CD4-positive, alpha-beta memory T cell (primary cell): ENCODE measurements at regions not wholly inside any gene's neighbourhood (a gene's known extent, or its start where the extent isn't known, plus 50 kb on each side); places are given as distances from the start of the nearest gene placed in this dataset.

Experiments used
- CTCF ChIA-PET: fragments of 350-600 bp; sonication (Branson Sonifier 250); formaldehyde crosslinking; loops from one replicate; lab custom pipeline; 2021; ENCODE audit warnings: inconsistent platforms; ENCODE audit not compliant: partially characterized antibody; lab: Charles Lee
- POLR2A ChIA-PET: fragments of 350-600 bp; sonication (Branson Sonifier 250); formaldehyde crosslinking; loops from one replicate; lab custom pipeline; 2021; ENCODE audit not compliant: partially characterized antibody; lab: Charles Lee
- DNase-seq, 5 donors: peaks; one replicate each; pipeline versions ENCODE4 v3.0.0 to v3.0.0-alpha.2; 2020 to 2022; ENCODE audit warnings: mixed read lengths in 1 of 5
- H3K27ac ChIP-seq: one replicate; pipeline ENCODE4 v1.7.0; 2013; ENCODE audit warnings: low read depth, low read length
- H3K27me3 ChIP-seq: 2 replicates; pipeline ENCODE4 v1.7.0; 2013; ENCODE audit warnings: mild to moderate bottlenecking, low read length, moderate library complexity; ENCODE audit not compliant: insufficient read depth
- H3K36me3 ChIP-seq: 2 replicates; pipeline ENCODE4 v1.7.0; 2013; ENCODE audit warnings: mild to moderate bottlenecking, low read length, moderate library complexity; ENCODE audit not compliant: insufficient read depth
- H3K4me1 ChIP-seq: 2 replicates; pipeline ENCODE4 v1.7.0; 2013; ENCODE audit warnings: mild to moderate bottlenecking, low read length, moderate library complexity; ENCODE audit not compliant: insufficient read depth
- H3K4me3 ChIP-seq, 2 donors: one replicate each; pipeline ENCODE4 v1.7.0; 2013; ENCODE audit warnings: low read length in 2 of 2, mild to moderate bottlenecking in 1 of 2
- H3K9me3 ChIP-seq, 2 donors: one replicate each; pipeline ENCODE4 v1.7.0; 2013; ENCODE audit warnings: low read length in 2 of 2, control low read depth in 1 of 2; ENCODE audit not compliant: control insufficient read depth in 1 of 2
- H3K27ac Mint-ChIP-seq, 7 donors: one replicate each; pipeline ENCODE4 v1.8.0; 2020 to 2021; ENCODE audit warnings: mixed read lengths in 7 of 7, mild to moderate bottlenecking in 6 of 7, inconsistent platforms in 3 of 7, moderate library complexity in 3 of 7
- H3K27me3 Mint-ChIP-seq, 2 donors: one replicate each; pipeline ENCODE4 v1.8.0; 2020 to 2021; ENCODE audit warnings: mixed read lengths in 2 of 2
- H3K36me3 Mint-ChIP-seq, 2 donors: one replicate each; pipeline ENCODE4 v1.8.0; 2020 to 2021; ENCODE audit warnings: mixed read lengths in 2 of 2, inconsistent platforms in 1 of 2, mild to moderate bottlenecking in 1 of 2
- H3K4me1 Mint-ChIP-seq, 4 donors: one replicate each; pipeline ENCODE4 v1.8.0; 2020 to 2021; ENCODE audit warnings: mixed read lengths in 4 of 4, mild to moderate bottlenecking in 1 of 4
- H3K4me3 Mint-ChIP-seq, 8 donors: one replicate each; pipeline ENCODE4 v1.8.0; 2020 to 2021; ENCODE audit warnings: mixed read lengths in 8 of 8, mild to moderate bottlenecking in 7 of 8, moderate library complexity in 6 of 8, inconsistent platforms in 3 of 8
- H3K9me3 Mint-ChIP-seq, 8 donors: one replicate each; pipeline ENCODE4 v1.8.0; 2020 to 2021; ENCODE audit warnings: mixed read lengths in 8 of 8, mild to moderate bottlenecking in 5 of 8, inconsistent platforms in 3 of 8, moderate library complexity in 1 of 8
- intact Hi-C: fragments of 100-400 bp; cut with micrococcal nuclease; formaldehyde crosslinking; loops from one replicate; pipeline ENCODE4 v1.15.1; 2023

- Histone ChIP-seq H3K4me1 (no peaks in the 10 kb centered on the region), H3K36me3 (no peaks in the 10 kb centered on the region), H3K27me3 (no peaks in the 10 kb centered on the region), H3K27ac (no peak overlapping the region), H3K9me3 (no peaks in the 10 kb centered on the region), H3K4me3 (no peak overlapping the region)
- Mint-ChIP-seq H3K36me3 (no peaks in the 10 kb centered on the region), H3K4me3 (no peak overlapping the region), H3K27ac (no peak overlapping the region), H3K4me1 (no peaks in the 10 kb centered on the region), H3K27me3 (peaks cover 0 to 2% of the 10 kb centered on the region in 2 donors), H3K9me3 (peaks cover 0 to 6% (median 0%) of the 10 kb centered on the region in 8 donors)
- no peak for DNase-seq
- intact Hi-C loops: no loop called here
- POLR2A ChIA-PET: no interaction called here
- CTCF ChIA-PET: no interaction called here
These were observed 362.9 kb downstream of the EMP1 start for GRCh38 chr12:13559318-13559978.

DNA sequence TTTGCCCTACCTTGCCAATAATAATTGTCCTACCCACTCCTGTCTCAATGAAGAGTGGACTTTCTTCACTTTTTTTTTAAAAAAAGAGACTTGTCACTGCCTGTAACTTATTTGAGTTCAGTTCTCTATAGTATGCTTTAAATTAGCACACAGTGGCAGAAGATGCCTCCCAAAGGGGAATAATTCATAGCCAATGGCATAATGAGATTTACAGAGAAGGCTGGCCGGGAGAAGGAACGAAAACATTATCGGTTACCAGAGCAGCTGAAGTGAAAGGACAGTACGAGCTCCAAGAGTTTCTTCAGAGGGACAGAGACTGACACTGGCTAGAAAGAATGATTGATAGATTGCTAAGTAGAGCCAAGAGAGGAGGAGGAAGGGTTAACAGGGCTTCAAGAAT, 356.3 kb downstream of the EMP1 start:
- Mint-ChIP-seq H3K4me1 (no peaks in the 10 kb centered on the region), H3K4me3 (no peak overlapping the region), H3K27me3 (peaks cover 1 to 3% of the 10 kb centered on the region in 2 donors), H3K36me3 (no peaks in the 10 kb centered on the region), H3K9me3 (no peaks in the 10 kb centered on the region), H3K27ac (no peak overlapping the region)
- Histone ChIP-seq H3K4me1 (no peaks in the 10 kb centered on the region), H3K36me3 (no peaks in the 10 kb centered on the region), H3K27me3 (no peaks in the 10 kb centered on the region), H3K9me3 (no peaks in the 10 kb centered on the region), H3K4me3 (no peak overlapping the region), H3K27ac (no peak overlapping the region)
- POLR2A ChIA-PET: no interaction called here
- DNase-seq: no peak
- CTCF ChIA-PET: no interaction called here
- intact Hi-C loops: no loop called here

GRCh38 chr12:13547283-13547682, 350.8 kb downstream of the EMP1 start:
- Histone ChIP-seq H3K27ac (no peak overlapping the region), H3K27me3 (no peaks in the 10 kb centered on the region), H3K4me3 (no peak overlapping the region), H3K4me1 (no peaks in the 10 kb centered on the region), H3K9me3 (no peaks in the 10 kb centered on the region), H3K36me3 (no peaks in the 10 kb centered on the region)
- no peaks in the 10 kb centered on the region for H3K9me3 Mint-ChIP-seq
- DNase-seq: no peak
- H3K4me1 Mint-ChIP-seq: no peaks in the 10 kb centered on the region
- H3K27ac Mint-ChIP-seq: no peak overlapping the region
- CTCF ChIA-PET: no interaction called here
- POLR2A ChIA-PET: no interaction called here
- H3K36me3 Mint-ChIP-seq: no peaks in the 10 kb centered on the region
- intact Hi-C loops: no loop called here
- peaks cover 1 to 6% of the 10 kb centered on the region in 2 donors for H3K27me3 Mint-ChIP-seq
- no peak overlapping the region for H3K4me3 Mint-ChIP-seq

DNA sequence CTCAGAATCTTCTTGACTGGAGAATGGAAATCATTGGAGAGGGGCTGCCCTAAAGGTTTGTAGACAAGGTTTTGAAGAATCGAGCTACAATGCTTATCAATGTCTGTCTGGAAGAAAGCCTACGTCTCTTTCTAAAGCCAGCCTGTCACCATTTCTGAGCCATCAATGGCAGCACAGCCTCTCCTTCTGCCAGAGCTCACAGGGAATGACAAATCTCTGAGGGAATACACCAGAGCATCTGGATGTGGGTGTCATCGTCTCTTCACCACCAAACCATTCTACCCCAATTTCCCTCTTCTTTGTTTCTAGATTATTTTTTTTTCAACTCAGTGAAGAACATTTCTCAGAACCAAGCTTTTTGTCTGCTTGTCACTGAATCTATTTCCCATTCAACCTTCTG, 349.7 kb downstream of the EMP1 start:
- H3K4me3 ChIP-seq: no peak overlapping the region
- no peaks in the 10 kb centered on the region for H3K36me3 ChIP-seq
- no peaks in the 10 kb centered on the region for H3K9me3 ChIP-seq
- no peak overlapping the region for H3K27ac Mint-ChIP-seq
- POLR2A ChIA-PET: no interaction called here
- no peak overlapping the region for H3K4me3 Mint-ChIP-seq
- DNase-seq: no peak
- H3K27me3 ChIP-seq: no peaks in the 10 kb centered on the region
- H3K27me3 Mint-ChIP-seq: peaks cover 1 to 9% of the 10 kb centered on the region in 2 donors
- CTCF ChIA-PET: no interaction called here
- no peaks in the 10 kb centered on the region for H3K4me1 Mint-ChIP-seq
- H3K36me3 Mint-ChIP-seq: no peaks in the 10 kb centered on the region
- no peaks in the 10 kb centered on the region for H3K9me3 Mint-ChIP-seq
- no peaks in the 10 kb centered on the region for H3K4me1 ChIP-seq
- intact Hi-C loops: no loop called here
- H3K27ac ChIP-seq: no peak overlapping the region

DNA sequence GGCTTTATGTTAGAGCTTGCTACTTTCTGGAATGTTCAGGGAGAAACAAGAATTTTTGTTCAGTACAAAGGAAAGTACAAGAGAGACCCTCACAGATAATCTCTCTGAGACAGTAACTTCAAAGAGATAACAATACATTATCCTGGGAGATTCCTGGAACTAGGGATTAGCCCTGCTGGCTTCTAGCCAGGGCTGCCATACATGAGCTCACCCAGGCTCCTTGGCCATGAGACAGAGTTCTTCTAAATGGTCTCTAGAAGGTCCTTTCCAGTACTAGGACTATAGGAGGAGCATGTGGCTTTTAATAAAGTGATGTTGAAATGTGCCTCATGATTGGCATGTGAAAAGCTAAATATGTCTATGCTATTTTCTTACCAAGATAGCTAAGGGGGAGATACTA, 342.5 kb downstream of the EMP1 start:
- peaks cover 5 to 7% of the 10 kb centered on the region in 2 donors for H3K27me3 Mint-ChIP-seq
- CTCF ChIA-PET: no interaction called here
- H3K36me3 ChIP-seq: no peaks in the 10 kb centered on the region
- POLR2A ChIA-PET: no interaction called here
- H3K36me3 Mint-ChIP-seq: no peaks in the 10 kb centered on the region
- H3K4me3 ChIP-seq: no peak overlapping the region
- H3K27ac Mint-ChIP-seq: no peak overlapping the region
- no peak overlapping the region for H3K4me3 Mint-ChIP-seq
- no peak for DNase-seq
- H3K4me1 ChIP-seq: no peaks in the 10 kb centered on the region
- no peaks in the 10 kb centered on the region for H3K4me1 Mint-ChIP-seq
- no peaks in the 10 kb centered on the region for H3K27me3 ChIP-seq
- intact Hi-C loops: no loop called here
- no peaks in the 10 kb centered on the region for H3K9me3 Mint-ChIP-seq
- H3K27ac ChIP-seq: no peak overlapping the region
- H3K9me3 ChIP-seq: no peaks in the 10 kb centered on the region

GRCh38 chr12:13538136-13538535, 341.6 kb downstream of the EMP1 start:
- ChIA-PET CTCF (no interaction called here), POLR2A (no interaction called here)
- Histone ChIP-seq H3K27me3 (no peaks in the 10 kb centered on the region), H3K36me3 (no peaks in the 10 kb centered on the region), H3K9me3 (no peaks in the 10 kb centered on the region), H3K27ac (no peak overlapping the region), H3K4me1 (no peaks in the 10 kb centered on the region), H3K4me3 (no peak overlapping the region)
- no peaks in the 10 kb centered on the region for H3K4me1 Mint-ChIP-seq
- no peaks in the 10 kb centered on the region for H3K36me3 Mint-ChIP-seq
- no peak for DNase-seq
- H3K27me3 Mint-ChIP-seq: peaks cover 5 to 7% of the 10 kb centered on the region in 2 donors
- no peak overlapping the region for H3K27ac Mint-ChIP-seq
- H3K9me3 Mint-ChIP-seq: no peaks in the 10 kb centered on the region
- H3K4me3 Mint-ChIP-seq: no peak overlapping the region
- intact Hi-C loops: no loop called here

- H3K4me1 ChIP-seq: no peaks in the 10 kb centered on the region
- H3K4me3 ChIP-seq: no peak overlapping the region
- Mint-ChIP-seq H3K4me3 (no peak overlapping the region), H3K4me1 (no peaks in the 10 kb centered on the region), H3K27me3 (peaks cover 5 to 7% of the 10 kb centered on the region in 2 donors), H3K27ac (no peak overlapping the region), H3K9me3 (no peaks in the 10 kb centered on the region), H3K36me3 (no peaks in the 10 kb centered on the region)
- CTCF ChIA-PET: no interaction called here
- POLR2A ChIA-PET: no interaction called here
- intact Hi-C loops: no loop called here
- no peak for DNase-seq
- no peaks in the 10 kb centered on the region for H3K9me3 ChIP-seq
- H3K27me3 ChIP-seq: no peaks in the 10 kb centered on the region
- no peaks in the 10 kb centered on the region for H3K36me3 ChIP-seq
- H3K27ac ChIP-seq: no peak overlapping the region
These were observed 341.1 kb downstream of the EMP1 start for GRCh38 chr12:13537623-13538022.
